Aorta (tissue), 5 donors: ENCODE measurements at regions not wholly inside any gene's neighbourhood (a gene's known extent, or its start where the extent isn't known, plus 50 kb on each side); places are given as distances from the start of the nearest gene placed in this dataset.

ENCODE experiments used
- ATAC-seq: fragments of 200-7000 bp; cut with Tn5 transposase; one replicate; pipeline ENCODE4 v1.9.1; 2022; ENCODE audit warnings: moderate library complexity; ENCODE audit not compliant: low FRiP score
- DNase-seq, 2 donors: peaks; one replicate each; pipeline ENCODE4 v3.0.0-alpha.2; 2020
- H3K27ac ChIP-seq, 2 donors: one replicate each; pipeline ENCODE4 v1.5.1; 2013; ENCODE audit warnings: low read length in 2 of 2, mild to moderate bottlenecking in 2 of 2, moderate library complexity in 2 of 2, control low read depth in 1 of 2, inconsistent platforms in 1 of 2, low read depth in 1 of 2
- H3K27me3 ChIP-seq, 2 donors: one replicate each; pipeline ENCODE4 v1.6.1; 2013; ENCODE audit warnings: control low read depth in 1 of 2, low read length in 1 of 2, mild to moderate bottlenecking in 1 of 2, moderate library complexity in 1 of 2; ENCODE audit not compliant: insufficient read depth in 2 of 2, control insufficient read depth in 1 of 2
- H3K36me3 ChIP-seq, 2 donors: one replicate each; pipeline ENCODE4 v1.6.1; 2013; ENCODE audit warnings: control low read depth in 1 of 2, low read length in 1 of 2, mild to moderate bottlenecking in 1 of 2; ENCODE audit not compliant: insufficient read depth in 2 of 2, control insufficient read depth in 1 of 2
- H3K4me1 ChIP-seq, 2 donors: one replicate each; pipeline ENCODE4 v1.6.1; 2013; ENCODE audit warnings: low read length in 2 of 2, control low read depth in 1 of 2, mild to moderate bottlenecking in 1 of 2, moderate library complexity in 1 of 2; ENCODE audit not compliant: insufficient read depth in 2 of 2, control insufficient read depth in 1 of 2
- H3K4me3 ChIP-seq, 2 donors: one replicate each; pipeline ENCODE4 v1.5.1; 2013; ENCODE audit warnings: low read length in 2 of 2, control low read depth in 1 of 2, mild to moderate bottlenecking in 1 of 2
- H3K9me3 ChIP-seq: one replicate; pipeline ENCODE4 v1.6.1; 2013; ENCODE audit warnings: mild to moderate bottlenecking, low read length; ENCODE audit not compliant: control insufficient read depth
- WGBS, 2 donors: extraction: QIAGEN DNeasy Blood & Tissue Kit; methylation state at CpG; one replicate each; pipeline ENCODE4 v1.1.7; 2013; 5-methylcytosine and 5-hydroxymethylcytosine counted together
- intact Hi-C, 2 donors: fragments of 100-400 bp; cut with DNase I; formaldehyde crosslinking; loops; one replicate each; pipeline versions ENCODE4 v1.14.2 to v1.15.0; 2022
- donor health status: healthy with polysubstance abuse.
- donor health status: Bipolar disorder and iron deficiency.
- donor health status: DM: no; HTN: no; CAD: no.
- donor health status: DM: no; HTN: no; CAD: no.
- donor health status: DM: yes; HTN: yes; CAD: no.

- intact Hi-C loops = no loop called here
- ATAC-seq = no peak
Measured at GRCh38 chr4:89614155-89614554, 222.8 kb downstream of the SNCA start.

GRCh38 chr4:89610236-89610635 lies 226.7 kb downstream of the SNCA start:
- no peak for DNase-seq
- intact Hi-C loops = no loop called here
- 87 to 89% methylated on average over 4 of the region's 4 CpGs for WGBS, 2 donors

More at GRCh38 chr4:89614155-89614554, 222.8 kb downstream of the SNCA start:
- DNase-seq = no peak
- no peaks in the 10 kb centered on the region for H3K9me3 ChIP-seq
- H3K4me3 ChIP-seq = no peak overlapping the region
- no peak overlapping the region for H3K27ac ChIP-seq
- H3K27me3 ChIP-seq = no peaks in the 10 kb centered on the region
- no peaks in the 10 kb centered on the region for H3K36me3 ChIP-seq
- H3K4me1 ChIP-seq = no peaks in the 10 kb centered on the region

GRCh38 chr4:89609756-89610155 lies 227.2 kb downstream of the SNCA start:
- ATAC-seq = no peak
- 64 to 84% methylated on average over 5 of the region's 5 CpGs for WGBS, 2 donors
- no peak for DNase-seq

More at GRCh38 chr4:89610236-89610635, 226.7 kb downstream of the SNCA start:
- Histone ChIP-seq H3K4me1 (no peaks in the 10 kb centered on the region), H3K4me3 (no peak overlapping the region), H3K9me3 (no peaks in the 10 kb centered on the region), H3K36me3 (no peaks in the 10 kb centered on the region), H3K27ac (no peak overlapping the region), H3K27me3 (no peaks in the 10 kb centered on the region)
- ATAC-seq = no peak

GRCh38 chr4:89604951-89605350 lies 232.0 kb downstream of the SNCA start:
- Histone ChIP-seq H3K9me3 (no peaks in the 10 kb centered on the region), H3K4me3 (no peak overlapping the region), H3K27me3 (no peaks in the 10 kb centered on the region), H3K27ac (no peak overlapping the region), H3K4me1 (no peaks in the 10 kb centered on the region), H3K36me3 (no peaks in the 10 kb centered on the region)
- intact Hi-C loops = no loop called here
- ATAC-seq = no peak
- 96 to 97% methylated on average over 6 of the region's 6 CpGs for whole genome bisulfite sequencing, 2 donors
- no peak for DNase-seq

More at GRCh38 chr4:89609756-89610155, 227.2 kb downstream of the SNCA start:
- no peak overlapping the region for H3K4me3 ChIP-seq
- no peaks in the 10 kb centered on the region for H3K4me1 ChIP-seq
- intact Hi-C loops = no loop called here
- H3K36me3 ChIP-seq = no peaks in the 10 kb centered on the region
- no peak overlapping the region for H3K27ac ChIP-seq
- H3K27me3 ChIP-seq = no peaks in the 10 kb centered on the region
- H3K9me3 ChIP-seq = no peaks in the 10 kb centered on the region

GRCh38 chr4:89599026-89599425 lies 237.9 kb downstream of the SNCA start:
- DNase-seq (no peak), ATAC-seq (no peak)
- Histone ChIP-seq H3K9me3 (no peaks in the 10 kb centered on the region), H3K4me1 (no peaks in the 10 kb centered on the region), H3K27me3 (no peaks in the 10 kb centered on the region), H3K27ac (no peak overlapping the region), H3K4me3 (no peak overlapping the region), H3K36me3 (no peaks in the 10 kb centered on the region)
- intact Hi-C loops = no loop called here

DNA sequence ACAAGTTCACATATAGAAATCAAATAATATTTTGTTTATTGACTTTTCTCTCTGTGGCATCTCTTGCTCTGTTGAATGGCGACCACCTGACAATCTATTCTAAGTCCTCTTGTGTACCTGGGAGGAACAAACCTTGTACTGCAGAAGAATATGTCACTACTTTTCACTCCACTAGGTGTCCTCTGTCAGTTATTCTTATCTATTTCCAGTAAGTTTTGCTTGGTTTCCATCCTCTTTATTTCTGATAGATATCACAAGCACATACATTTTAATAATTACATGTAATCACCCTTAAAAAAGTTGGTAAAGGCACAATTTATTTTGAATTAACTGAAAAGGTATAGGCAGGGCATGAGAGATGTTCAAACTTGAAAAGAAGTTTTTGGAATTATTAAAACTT lies 238.4 kb downstream of the SNCA start:
- Histone ChIP-seq H3K36me3 (no peaks in the 10 kb centered on the region), H3K27ac (no peak overlapping the region), H3K4me1 (no peaks in the 10 kb centered on the region), H3K4me3 (no peak overlapping the region), H3K27me3 (no peaks in the 10 kb centered on the region), H3K9me3 (no peaks in the 10 kb centered on the region)
- DNase-seq (no peak), ATAC-seq (no peak)
- intact Hi-C loops = no loop called here
- WGBS, 2 donors = 50 to 54% methylated on average over 1 of the region's 1 CpG

DNA sequence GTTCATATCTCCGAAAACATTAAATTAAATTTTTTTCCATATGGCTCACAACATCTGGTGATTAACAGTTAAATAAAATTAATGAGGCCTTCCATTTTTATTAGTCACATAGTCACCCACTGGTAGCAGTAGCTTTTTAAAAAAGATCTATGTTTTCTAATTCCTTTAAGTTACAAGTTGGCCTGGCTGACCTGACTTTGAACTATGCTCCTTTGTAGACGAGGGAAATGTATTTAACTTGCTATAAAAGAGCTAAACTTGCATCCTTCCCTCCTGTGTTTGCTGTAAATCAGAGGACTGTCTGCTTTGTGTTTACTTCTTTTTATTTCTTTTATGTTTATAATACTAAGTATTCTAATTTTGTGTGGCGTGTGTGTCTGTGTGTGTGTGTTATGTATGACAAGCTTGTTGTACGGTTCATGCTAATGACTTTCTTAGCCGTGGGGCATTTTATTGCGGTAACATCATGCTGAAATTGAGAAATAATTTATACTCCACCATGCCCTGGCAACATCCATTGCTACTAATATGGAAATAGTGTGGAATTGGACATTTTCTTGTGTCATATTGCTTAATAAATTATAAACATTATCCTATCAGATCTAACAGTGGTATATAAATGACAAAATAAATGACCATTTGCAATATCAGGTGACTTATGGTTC lies 241.7 kb downstream of the SNCA start:
- H3K27ac ChIP-seq = no peak overlapping the region
- peaks cover 1% of the 10 kb centered on the region for H3K9me3 ChIP-seq
- ATAC-seq (no peak), DNase-seq (no peak)
- intact Hi-C loops = no loop called here
- H3K27me3 ChIP-seq = no peaks in the 10 kb centered on the region
- no peaks in the 10 kb centered on the region for H3K36me3 ChIP-seq
- H3K4me3 ChIP-seq = no peak overlapping the region
- 74 to 78% methylated on average over 6 of the region's 6 CpGs for WGBS, 2 donors
- H3K4me1 ChIP-seq = no peaks in the 10 kb centered on the region

DNA sequence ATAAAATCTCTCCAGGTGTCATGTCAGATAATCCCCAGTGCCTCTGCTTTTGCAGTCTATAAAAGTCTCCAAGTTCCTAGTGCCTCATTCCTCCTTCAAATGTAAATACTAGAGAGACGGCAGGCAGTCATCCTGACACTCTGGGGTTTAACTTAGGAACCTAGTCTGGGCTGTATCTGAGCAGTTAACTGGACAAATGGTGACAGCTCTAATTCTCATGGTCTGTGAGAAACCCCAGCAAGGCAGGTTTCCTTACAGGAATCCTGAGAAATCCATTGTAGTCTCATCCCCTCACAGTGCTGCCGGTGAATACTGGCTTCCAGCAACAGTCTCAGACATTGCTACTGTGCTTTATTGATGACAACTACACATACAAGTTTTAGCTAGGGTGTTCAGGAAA lies 246.8 kb downstream of the SNCA start:
- intact Hi-C loops = no loop called here
- Histone ChIP-seq H3K4me3 (no peak overlapping the region), H3K36me3 (no peaks in the 10 kb centered on the region), H3K27me3 (no peaks in the 10 kb centered on the region), H3K9me3 (peaks cover 1% of the 10 kb centered on the region), H3K27ac (no peak overlapping the region), H3K4me1 (no peaks in the 10 kb centered on the region)
- 37 to 43% methylated on average over 2 of the region's 2 CpGs for WGBS, 2 donors
- ATAC-seq (no peak), DNase-seq (no peak)

DNA sequence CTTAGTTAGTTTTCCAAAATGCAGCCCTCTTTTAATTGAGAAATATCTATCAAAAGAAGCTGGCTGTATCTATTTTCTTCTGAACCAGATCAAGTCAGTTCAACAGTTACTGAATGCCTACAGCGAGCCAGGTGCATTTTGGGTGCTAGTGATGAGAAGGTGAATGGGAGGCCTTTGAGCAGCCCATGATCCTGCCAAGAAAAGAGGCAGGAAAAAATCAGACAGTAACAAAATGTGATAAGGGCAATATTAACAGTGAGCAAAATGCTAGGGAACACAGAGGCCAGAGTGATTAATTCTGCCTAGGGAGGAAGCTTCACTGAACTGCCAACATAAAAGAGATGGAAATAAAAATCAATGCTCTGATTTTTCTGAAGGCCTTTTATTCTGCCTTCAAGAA lies 248.5 kb downstream of the SNCA start:
- DNase-seq (no peak), ATAC-seq (no peak)
- Histone ChIP-seq H3K4me1 (no peaks in the 10 kb centered on the region), H3K4me3 (no peak overlapping the region), H3K36me3 (no peaks in the 10 kb centered on the region), H3K9me3 (peaks cover 1% of the 10 kb centered on the region), H3K27ac (no peak overlapping the region), H3K27me3 (no peaks in the 10 kb centered on the region)
- 81 to 94% methylated on average over 1 of the region's 1 CpG for WGBS, 2 donors
- intact Hi-C loops = no loop called here
